ENCODE measurements at regions not wholly inside any gene's neighbourhood (a gene's known extent, or its start where the extent isn't known, plus 50 kb on each side); places are given as distances from the start of the nearest gene placed in this dataset.

DNA sequence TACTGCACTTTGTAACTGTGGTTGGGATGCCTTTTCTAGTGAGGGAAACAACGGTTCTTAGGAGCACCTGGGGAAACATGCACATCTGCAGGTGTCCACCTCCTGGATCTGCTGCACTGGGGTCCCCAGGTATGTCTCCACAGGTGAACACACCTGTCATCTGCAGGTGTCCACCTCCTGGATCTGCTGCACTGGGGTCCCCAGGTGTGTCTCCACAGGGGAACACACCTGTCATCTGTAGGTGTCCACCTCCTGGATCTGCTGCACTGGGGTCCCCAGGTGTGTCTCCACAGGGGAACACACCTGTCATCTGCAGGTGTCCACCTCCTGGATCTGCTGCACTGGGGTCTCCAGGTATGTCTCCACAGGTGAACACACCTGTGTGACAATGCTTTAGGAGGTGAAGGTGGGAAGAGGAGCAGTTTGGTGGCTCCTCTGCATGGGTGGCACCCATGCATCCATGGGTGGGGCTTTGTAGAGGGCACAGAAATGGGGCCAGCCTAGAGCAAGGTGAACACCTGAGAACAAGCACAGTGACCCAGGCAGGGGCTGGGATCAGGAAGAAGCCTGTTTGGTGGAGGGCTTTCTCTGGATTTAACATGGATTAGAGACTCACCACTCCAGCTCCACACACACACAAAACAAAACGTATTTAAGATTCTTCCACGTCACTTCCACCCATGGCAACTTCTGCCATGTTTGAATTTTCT, 206.0 kb upstream of the CDH4 start:
- Mint-ChIP-seq H3K4me3 (no peak overlapping the region), H3K27me3 (no peaks in the 10 kb centered on the region), H3K4me1 (no peaks in the 10 kb centered on the region), H3K36me3 (ENCODE audit: low read depth) (no peaks in the 10 kb centered on the region), H3K27ac (no peak overlapping the region)
- ATAC-seq: no peak
- H3K9me3 ChIP-seq (ENCODE audit: control insufficient read depth, low read length, poor library complexity, severe bottlenecking): no peaks in the 10 kb centered on the region
- no peak for DNase-seq

DNA sequence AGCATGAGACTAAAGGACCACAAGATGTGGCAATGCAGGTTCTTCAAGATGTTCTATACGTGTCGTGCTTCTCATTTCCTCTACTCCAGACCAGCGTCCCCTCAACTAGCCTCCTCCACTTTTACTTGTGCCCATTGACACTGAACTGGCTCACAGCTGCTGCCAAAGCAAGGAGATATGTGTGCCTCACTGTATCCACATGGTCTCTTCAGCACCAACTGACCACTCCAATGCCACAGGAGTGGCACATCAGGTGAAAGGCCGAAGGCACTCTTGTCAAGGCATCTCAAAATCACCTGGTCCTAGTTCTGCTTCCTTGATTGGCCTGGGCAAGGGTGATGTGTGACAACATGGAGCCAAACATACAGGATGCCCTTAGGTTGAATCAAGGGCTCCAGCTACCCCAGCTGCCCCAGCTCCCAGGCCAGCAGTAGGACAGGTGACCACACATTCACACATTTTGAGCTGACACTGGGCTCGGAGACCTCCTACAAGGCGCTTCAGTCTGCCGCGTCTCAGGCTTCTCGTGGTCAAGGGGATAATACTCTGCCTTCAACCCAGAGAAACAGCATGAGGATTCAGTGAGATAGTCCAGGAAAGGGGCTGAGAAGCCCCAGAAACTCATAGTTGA, 205.2 kb upstream of the CDH4 start:
- Mint-ChIP-seq H3K4me3 (no peak overlapping the region), H3K36me3 (ENCODE audit: low read depth) (no peaks in the 10 kb centered on the region), H3K4me1 (no peaks in the 10 kb centered on the region), H3K27ac (no peak overlapping the region), H3K27me3 (no peaks in the 10 kb centered on the region)
- no peak for ATAC-seq
- DNase-seq: no peak
- no peaks in the 10 kb centered on the region for H3K9me3 ChIP-seq (ENCODE audit: control insufficient read depth, low read length, poor library complexity, severe bottlenecking)

DNA sequence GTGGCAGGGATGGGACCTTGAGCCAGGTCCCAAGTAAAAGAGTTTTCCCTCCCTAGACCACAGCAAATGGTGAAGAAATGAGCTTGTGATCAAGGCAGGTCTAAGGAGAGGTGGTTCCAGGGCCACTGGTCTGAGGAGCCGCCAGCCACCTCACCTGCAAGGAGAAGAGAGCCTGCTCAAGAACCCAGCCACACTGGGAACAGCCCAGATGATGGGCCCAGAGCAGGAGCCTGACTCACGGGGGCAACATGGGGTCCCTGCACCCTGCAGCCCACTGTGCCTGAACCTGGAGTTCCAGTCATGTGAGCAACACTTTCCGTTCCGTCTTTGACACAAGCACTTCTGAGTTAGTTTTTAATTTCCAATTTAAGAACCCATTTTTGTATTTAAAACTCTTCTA, 204.5 kb upstream of the CDH4 start:
- no peak overlapping the region for H3K4me3 Mint-ChIP-seq
- H3K9me3 ChIP-seq (ENCODE audit: control insufficient read depth, low read length, poor library complexity, severe bottlenecking): no peaks in the 10 kb centered on the region

DNA sequence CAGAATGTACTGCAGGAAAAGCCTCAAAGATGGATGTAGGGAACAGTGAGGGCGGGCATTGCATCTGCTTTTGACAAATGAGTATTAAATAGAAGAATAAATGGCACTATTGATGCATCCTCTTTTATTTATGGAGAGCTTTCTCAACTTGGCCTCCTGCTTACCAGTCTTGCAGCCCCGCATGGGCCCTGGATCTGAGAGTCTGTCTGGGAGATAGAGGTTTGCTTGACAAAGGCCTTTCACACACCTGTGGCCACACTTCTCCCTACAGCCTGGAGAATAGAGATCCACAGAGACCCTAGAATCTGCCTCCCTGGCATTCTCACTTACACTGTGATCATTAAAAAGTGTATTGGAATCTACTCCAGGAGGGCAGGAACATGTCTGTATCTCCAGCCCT, 203.8 kb upstream of the CDH4 start:
- no peaks in the 10 kb centered on the region for H3K9me3 ChIP-seq (ENCODE audit: control insufficient read depth, low read length, poor library complexity, severe bottlenecking)
- Mint-ChIP-seq H3K4me1 (no peaks in the 10 kb centered on the region), H3K27me3 (peaks cover 5% of the 10 kb centered on the region), H3K27ac (no peak overlapping the region), H3K4me3 (no peak overlapping the region), H3K36me3 (ENCODE audit: low read depth) (no peaks in the 10 kb centered on the region)
- no peak for DNase-seq
- ATAC-seq: no peak

More for the DNA sequence above, 204.5 kb upstream of the CDH4 start:
- DNase-seq: no peak
- no peak overlapping the region for H3K27ac Mint-ChIP-seq
- H3K27me3 Mint-ChIP-seq: no peaks in the 10 kb centered on the region
- ATAC-seq: no peak
- no peaks in the 10 kb centered on the region for H3K4me1 Mint-ChIP-seq
- H3K36me3 Mint-ChIP-seq (ENCODE audit: low read depth): no peaks in the 10 kb centered on the region

DNA sequence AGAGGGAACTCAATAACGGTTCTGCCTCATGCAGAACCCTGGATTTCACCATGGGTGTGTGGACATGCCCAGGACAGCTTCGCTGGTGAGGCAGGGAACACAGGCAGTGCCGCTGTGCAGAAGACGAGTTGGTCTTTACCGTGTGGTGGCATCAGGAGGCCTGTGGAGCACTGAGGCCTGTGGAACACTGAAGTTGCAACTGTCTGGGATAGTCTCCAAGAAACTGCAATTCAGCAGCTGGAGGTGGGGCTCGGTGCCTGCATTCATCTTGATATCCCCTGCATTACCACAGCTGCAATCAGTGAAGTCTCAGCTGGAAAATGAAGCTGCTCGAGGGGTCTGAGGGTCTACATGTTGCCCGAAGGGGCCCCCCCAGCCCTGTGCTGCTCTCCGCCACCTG, 202.4 kb upstream of the CDH4 start:
- ATAC-seq: no peak
- H3K4me3 Mint-ChIP-seq: no peak overlapping the region
- H3K36me3 Mint-ChIP-seq (ENCODE audit: low read depth): no peaks in the 10 kb centered on the region
- no peak overlapping the region for H3K27ac Mint-ChIP-seq
- H3K9me3 ChIP-seq (ENCODE audit: control insufficient read depth, low read length, poor library complexity, severe bottlenecking): no peaks in the 10 kb centered on the region
- no peaks in the 10 kb centered on the region for H3K4me1 Mint-ChIP-seq
- peaks cover 5% of the 10 kb centered on the region for H3K27me3 Mint-ChIP-seq
- no peak for DNase-seq

DNA sequence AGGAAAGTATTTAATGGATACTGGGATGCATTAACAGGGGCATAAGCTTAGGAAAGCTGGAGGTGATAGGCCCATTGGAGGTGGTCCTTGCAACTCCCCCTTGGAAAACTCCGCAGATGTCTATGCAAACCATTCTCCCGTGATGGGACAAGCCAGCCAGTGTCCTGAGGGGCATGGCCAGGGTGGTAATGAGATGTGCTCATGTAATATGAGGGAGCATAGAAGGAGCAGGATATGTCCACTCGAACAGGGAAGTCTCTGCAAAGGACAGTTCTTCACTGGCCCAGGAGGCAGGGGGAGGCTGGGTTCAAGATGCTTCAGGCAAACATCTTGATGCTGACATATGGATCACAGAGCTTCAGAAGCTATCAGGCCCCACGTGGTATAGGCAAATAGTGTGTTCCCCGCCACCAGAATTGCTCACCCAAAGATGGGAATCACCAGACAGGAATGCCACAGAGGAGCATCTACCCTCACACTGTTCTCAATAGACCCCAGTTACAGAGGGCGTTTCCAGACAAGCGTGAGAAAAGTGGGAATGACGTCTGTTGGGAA, 201.6 kb upstream of the CDH4 start:
- no peak for DNase-seq
- H3K4me3 Mint-ChIP-seq: no peak overlapping the region
- H3K36me3 Mint-ChIP-seq (ENCODE audit: low read depth): no peaks in the 10 kb centered on the region

DNA sequence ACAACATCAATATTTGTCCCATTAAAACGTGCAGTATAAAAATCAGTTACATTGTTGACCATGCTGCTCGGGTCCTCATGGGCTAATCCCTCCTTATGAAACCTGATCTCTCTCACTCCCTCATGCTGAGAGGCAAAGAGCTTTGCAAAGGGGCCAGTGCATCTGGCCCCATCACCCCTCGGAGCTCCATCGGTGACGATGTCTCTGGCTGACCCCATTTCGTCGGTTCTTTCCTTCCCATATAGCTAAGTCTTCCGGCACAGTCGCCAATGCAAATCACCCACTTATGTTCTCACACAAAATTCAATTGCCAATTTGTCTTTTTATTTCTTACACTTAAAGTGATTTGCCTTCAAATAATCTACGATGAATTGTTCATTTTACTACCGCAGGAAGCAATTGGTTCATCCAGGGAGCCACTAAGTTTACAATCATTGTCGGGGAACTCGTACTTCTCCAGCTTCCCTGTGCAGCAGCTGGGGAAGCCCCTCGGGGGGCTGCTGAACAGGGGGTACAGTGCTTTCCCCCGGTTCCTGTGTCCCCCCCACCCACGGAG, 199.8 kb upstream of the CDH4 start:
- H3K36me3 Mint-ChIP-seq (ENCODE audit: low read depth): no peaks in the 10 kb centered on the region
- H3K27me3 Mint-ChIP-seq: peaks cover 5% of the 10 kb centered on the region
- DNase-seq (no peak), ATAC-seq (no peak)
- no peaks in the 10 kb centered on the region for H3K9me3 ChIP-seq (ENCODE audit: control insufficient read depth, low read length, poor library complexity, severe bottlenecking)
- H3K27ac Mint-ChIP-seq: no peak overlapping the region
- no peak overlapping the region for H3K4me3 Mint-ChIP-seq
- no peaks in the 10 kb centered on the region for H3K4me1 Mint-ChIP-seq

More for the DNA sequence above, 201.6 kb upstream of the CDH4 start:
- ATAC-seq: no peak
- Mint-ChIP-seq H3K27me3 (peaks cover 5% of the 10 kb centered on the region), H3K4me1 (no peaks in the 10 kb centered on the region), H3K27ac (no peak overlapping the region)
- H3K9me3 ChIP-seq (ENCODE audit: control insufficient read depth, low read length, poor library complexity, severe bottlenecking): no peaks in the 10 kb centered on the region

DNA sequence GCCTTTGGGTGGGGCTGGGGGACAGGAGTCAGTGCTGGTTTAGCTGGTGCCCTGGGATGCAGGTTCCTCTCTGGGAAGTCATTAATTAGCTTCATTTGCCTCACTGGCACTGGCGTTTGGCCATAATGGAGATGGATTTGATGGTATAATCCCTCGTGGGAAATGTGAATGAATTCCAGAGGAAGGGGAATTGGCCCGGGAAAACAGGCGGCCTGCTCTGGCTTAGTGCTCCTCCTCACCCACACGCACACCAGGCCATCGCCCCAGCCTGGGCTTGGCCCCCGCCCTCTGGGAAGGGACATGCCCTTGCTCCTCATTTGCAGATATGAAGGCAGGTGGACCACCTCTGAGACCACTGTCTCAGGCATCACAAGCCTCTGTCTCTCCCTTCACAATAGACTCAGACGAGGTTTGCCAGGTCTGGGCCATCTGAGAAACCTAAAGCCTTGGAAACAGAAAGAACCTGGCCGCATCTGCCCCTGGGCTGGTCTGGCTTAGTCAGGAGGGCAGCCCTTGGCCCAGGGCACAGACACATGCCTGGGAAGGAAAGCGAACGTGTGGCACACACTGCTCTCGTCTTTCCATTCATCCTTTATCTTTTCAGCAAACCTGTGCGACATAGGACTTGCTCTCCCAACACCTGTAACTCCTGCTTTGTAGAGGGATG, 199.2 kb upstream of the CDH4 start:
- no peak for ATAC-seq
- H3K27me3 Mint-ChIP-seq: peaks cover 7% of the 10 kb centered on the region

DNA sequence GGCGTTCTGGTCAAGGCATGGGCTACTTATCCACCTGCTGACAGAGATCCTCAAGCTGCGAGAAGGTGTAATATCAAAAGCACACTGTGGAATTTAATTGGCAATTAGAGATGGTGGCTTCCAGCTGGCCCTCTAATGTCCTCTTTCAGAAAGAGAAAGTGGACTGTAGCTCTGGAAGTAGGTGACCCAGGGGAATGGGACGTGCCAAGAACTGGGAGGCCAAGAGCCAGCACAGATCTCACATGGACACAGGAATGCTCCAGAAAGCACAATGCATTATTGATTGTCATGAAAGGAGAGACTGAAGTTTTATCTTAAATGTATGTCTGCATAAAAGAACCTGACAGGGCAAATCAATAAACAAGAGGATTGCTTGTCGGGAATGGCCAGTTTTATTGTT, 198.6 kb upstream of the CDH4 start:
- no peak for ATAC-seq
- no peaks in the 10 kb centered on the region for H3K4me1 Mint-ChIP-seq
- no peak for DNase-seq
- no peaks in the 10 kb centered on the region for H3K36me3 Mint-ChIP-seq (ENCODE audit: low read depth)
- no peak overlapping the region for H3K27ac Mint-ChIP-seq
- no peaks in the 10 kb centered on the region for H3K9me3 ChIP-seq (ENCODE audit: control insufficient read depth, low read length, poor library complexity, severe bottlenecking)
- no peak overlapping the region for H3K4me3 Mint-ChIP-seq
- peaks cover 9% of the 10 kb centered on the region for H3K27me3 Mint-ChIP-seq

More for the DNA sequence above, 199.2 kb upstream of the CDH4 start:
- H3K9me3 ChIP-seq (ENCODE audit: control insufficient read depth, low read length, poor library complexity, severe bottlenecking): no peaks in the 10 kb centered on the region
- H3K4me3 Mint-ChIP-seq: no peak overlapping the region
- no peak overlapping the region for H3K27ac Mint-ChIP-seq
- no peak for DNase-seq
- H3K36me3 Mint-ChIP-seq (ENCODE audit: low read depth): no peaks in the 10 kb centered on the region
- H3K4me1 Mint-ChIP-seq: no peaks in the 10 kb centered on the region

DNA sequence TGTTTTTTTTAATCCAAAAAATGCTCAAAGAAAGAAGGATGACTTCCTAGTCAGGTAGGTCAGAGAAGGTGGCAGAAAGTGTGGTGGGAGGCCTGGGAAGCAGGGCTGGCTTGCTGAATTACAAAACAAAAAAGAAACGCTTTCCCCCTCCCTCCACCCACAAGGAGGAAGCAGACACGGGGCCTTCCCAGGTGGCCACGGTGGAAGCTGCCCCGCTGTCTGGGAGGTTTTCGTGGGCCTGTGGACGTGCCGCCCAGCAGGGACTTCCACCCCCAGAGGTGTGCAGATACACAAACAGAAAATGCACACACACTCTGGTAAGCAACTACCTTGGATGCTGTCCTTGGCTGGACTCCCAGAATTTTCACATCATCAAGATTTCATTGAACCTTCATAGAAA, 198.2 kb upstream of the CDH4 start:
- no peak for ATAC-seq
- H3K9me3 ChIP-seq (ENCODE audit: control insufficient read depth, low read length, poor library complexity, severe bottlenecking): no peaks in the 10 kb centered on the region
- Mint-ChIP-seq H3K4me3 (no peak overlapping the region), H3K36me3 (ENCODE audit: low read depth) (no peaks in the 10 kb centered on the region), H3K27me3 (peaks cover 9% of the 10 kb centered on the region), H3K4me1 (no peaks in the 10 kb centered on the region), H3K27ac (no peak overlapping the region)
- no peak for DNase-seq

DNA sequence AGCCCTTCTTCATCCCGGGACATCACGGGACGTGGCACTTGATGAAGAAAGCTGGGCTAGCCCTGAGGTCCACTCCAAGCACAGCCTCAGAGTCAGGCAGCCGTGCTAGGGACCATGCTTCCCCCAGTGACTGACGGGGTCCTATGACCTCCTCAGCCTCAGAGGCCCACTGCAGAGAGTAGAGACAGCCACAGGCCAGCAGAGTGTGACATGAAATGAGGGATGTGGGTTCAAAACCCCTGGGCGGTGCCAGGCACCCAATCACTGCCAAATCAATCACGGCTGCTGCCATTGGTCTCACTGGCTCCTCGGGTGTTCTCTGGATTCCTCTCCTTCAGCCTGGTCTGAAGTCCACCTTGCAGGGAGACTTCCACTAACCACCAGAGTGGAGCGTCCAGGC, 197.7 kb upstream of the CDH4 start:
- Mint-ChIP-seq H3K27ac (no peak overlapping the region), H3K4me1 (no peaks in the 10 kb centered on the region), H3K36me3 (ENCODE audit: low read depth) (no peaks in the 10 kb centered on the region), H3K4me3 (no peak overlapping the region), H3K27me3 (peaks cover 9% of the 10 kb centered on the region)
- no peak for ATAC-seq
- DNase-seq: no peak
- H3K9me3 ChIP-seq (ENCODE audit: control insufficient read depth, low read length, poor library complexity, severe bottlenecking): no peaks in the 10 kb centered on the region

DNA sequence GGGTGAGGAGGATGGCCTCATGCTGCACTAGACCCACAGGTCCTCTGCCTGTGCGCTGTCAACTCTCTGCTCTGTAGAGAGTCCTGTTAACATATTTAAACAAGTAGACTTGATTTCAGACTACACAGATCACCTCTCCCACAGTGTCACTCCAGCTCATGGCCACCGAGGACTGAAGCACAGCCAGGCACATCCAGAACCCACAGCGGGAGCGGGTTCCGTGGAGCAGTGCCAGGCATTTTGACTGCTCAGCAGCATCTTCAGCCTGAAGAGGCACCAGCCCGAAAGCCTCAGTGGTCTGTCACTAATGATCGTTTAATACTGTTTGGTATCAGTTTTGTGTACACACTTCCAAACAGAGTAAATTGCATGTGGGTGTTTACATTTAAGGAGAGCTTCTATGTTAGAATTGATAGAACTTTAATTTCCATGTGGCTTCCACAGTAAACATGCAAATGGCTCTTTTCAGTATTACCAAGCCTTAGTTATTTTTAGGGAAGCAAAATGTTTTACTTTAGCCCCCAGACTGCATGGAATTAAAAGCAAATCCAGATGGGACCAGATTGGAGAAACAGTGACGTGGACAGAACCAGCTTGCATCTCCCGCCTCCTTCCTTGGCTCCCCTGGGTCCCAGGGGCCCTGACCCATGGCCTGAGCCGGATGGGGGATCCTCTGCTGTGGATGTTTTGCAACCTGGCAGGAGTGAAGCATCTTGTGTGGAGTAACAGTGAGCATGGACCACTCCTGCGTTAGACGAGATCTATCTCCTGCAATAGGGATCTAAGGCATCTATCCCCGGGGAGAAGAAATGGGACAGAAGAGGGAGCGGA, 196.7 kb upstream of the CDH4 start:
- Mint-ChIP-seq H3K4me3 (no peak overlapping the region), H3K36me3 (ENCODE audit: low read depth) (no peaks in the 10 kb centered on the region), H3K27ac (no peak overlapping the region), H3K27me3 (peaks cover 9% of the 10 kb centered on the region), H3K4me1 (no peaks in the 10 kb centered on the region)
- ATAC-seq (no peak), DNase-seq (no peak)
- H3K9me3 ChIP-seq (ENCODE audit: control insufficient read depth, low read length, poor library complexity, severe bottlenecking): no peaks in the 10 kb centered on the region

DNA sequence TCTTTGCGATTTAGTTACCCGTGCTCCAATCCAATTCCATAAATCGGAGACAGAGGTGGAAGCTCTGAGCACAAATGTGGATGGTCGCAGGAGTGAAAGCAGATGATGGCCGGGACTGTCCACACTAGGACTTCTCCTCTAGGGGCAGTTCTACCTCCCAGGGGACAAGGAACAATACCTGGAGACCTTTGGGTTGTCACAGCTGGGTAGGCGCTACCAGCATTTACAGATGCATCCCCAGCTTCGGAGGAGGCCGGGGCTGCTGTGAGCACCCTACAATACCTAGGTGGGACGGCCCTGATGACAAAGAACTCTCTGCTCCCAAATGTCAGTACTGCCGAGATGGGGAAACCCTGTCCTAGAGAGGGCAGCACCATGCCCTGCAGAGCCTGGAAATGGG, 195.9 kb upstream of the CDH4 start:
- DNase-seq (no peak), ATAC-seq (no peak)
- peaks cover 9% of the 10 kb centered on the region for H3K27me3 Mint-ChIP-seq

More for the DNA sequence above, 195.9 kb upstream of the CDH4 start:
- Mint-ChIP-seq H3K27ac (no peak overlapping the region), H3K4me3 (no peak overlapping the region), H3K4me1 (no peaks in the 10 kb centered on the region), H3K36me3 (ENCODE audit: low read depth) (no peaks in the 10 kb centered on the region)
- no peaks in the 10 kb centered on the region for H3K9me3 ChIP-seq (ENCODE audit: control insufficient read depth, low read length, poor library complexity, severe bottlenecking)
